ENCODE measurements at regions not wholly inside any gene's neighbourhood (a gene's known extent, or its start where the extent isn't known, plus 50 kb on each side); places are given as distances from the start of the nearest gene placed in this dataset.

GRCh38 chr9:29004988-29005387 is 1431.7 kb upstream of the C9orf72 start:
- no peaks in the 10 kb centered on the region for H3K79me1 ChIP-seq (ENCODE audit: low read depth, low read length)
- no peak overlapping the region for H2AFZ ChIP-seq (ENCODE audit: low read length)
- no peak for FAIRE-seq
- H3K56ac ChIP-seq (replicated peaks; ENCODE audit: insufficient read length, low read depth, low read length): no peak overlapping the region
- no peak overlapping the region for H4K91ac ChIP-seq (replicated peaks; ENCODE audit: insufficient read length, low read length)
- H2BK120ac ChIP-seq (replicated peaks; ENCODE audit: low read depth, low read length): no peak overlapping the region
- no peak overlapping the region for H2AK5ac ChIP-seq (ENCODE audit: low read depth, low read length)
- H2BK12ac ChIP-seq (ENCODE audit: low read depth, low read length): no peak overlapping the region
- H3K23ac ChIP-seq (ENCODE audit: insufficient read length): no peak overlapping the region
- H3K79me2 ChIP-seq (ENCODE audit: control insufficient read depth in 1 of 2, insufficient read depth in 2 of 2, low read length in 2 of 2): no peaks in the 10 kb centered on the region
- no peak overlapping the region for H3K4me3 ChIP-seq (ENCODE audit: extremely low read depth in 1 of 4, insufficient read depth in 2 of 4, low read depth in 3 of 4, low read length in 4 of 4)
- ChIA-PET CTCF (ENCODE audit: partially characterized antibody) (no interaction called here), POLR2A (ENCODE audit: partially characterized antibody) (no interaction called here)
- H3K14ac ChIP-seq (ENCODE audit: insufficient read length): no peak overlapping the region
- no peak for DNase-seq (ENCODE audit: low read depth in 1 of 2, low spot score in 2 of 2)
- no peak overlapping the region for H3K27ac ChIP-seq (ENCODE audit: low read depth, low read length)
- no peak overlapping the region for H3K9ac ChIP-seq (replicated peaks in 1 of 4; ENCODE audit: extremely low read depth in 1 of 4, low read depth in 3 of 4, low read length in 3 of 4)
- WGBS, 2 experiments (ENCODE audit: extremely low coverage in 1 of 2, insufficient coverage in 1 of 2, insufficient read length in 1 of 2, insufficient replicate concordance in 2 of 2, low coverage in 1 of 2, low lambda C conversion rate in 2 of 2, missing lambda C conversion rate in 1 of 2): 86% methylated on average over 1 of the region's 1 CpG; no CpG with 5 or more reads in 1 of the 2 experiments
- H3K9me3 ChIP-seq (ENCODE audit: insufficient read depth in 2 of 2, low read depth in 1 of 2, low read length in 1 of 2): no peaks in the 10 kb centered on the region
- H2BK15ac ChIP-seq (ENCODE audit: low read length): no peak overlapping the region
- H4K20me1 ChIP-seq (replicated peaks in 1 of 2; ENCODE audit: control insufficient read depth in 1 of 2, insufficient read depth in 2 of 2, low read length in 2 of 2): no peaks in the 10 kb centered on the region
- H2BK5ac ChIP-seq (ENCODE audit: low read depth, low read length): no peak overlapping the region
- H4K8ac ChIP-seq (ENCODE audit: extremely low read depth, insufficient read depth, low read length): no peak overlapping the region
- no peak overlapping the region for H3K4ac ChIP-seq (replicated peaks; ENCODE audit: insufficient read length, low read depth, low read length)
- no peaks in the 10 kb centered on the region for H3K27me3 ChIP-seq (replicated peaks in 1 of 4; ENCODE audit: control insufficient read depth in 3 of 4, extremely low read depth in 1 of 4, insufficient read depth in 3 of 4, low read length in 3 of 4)
- no peaks in the 10 kb centered on the region for H3K36me3 ChIP-seq (ENCODE audit: control insufficient read depth in 2 of 4, insufficient read depth in 4 of 4, low read length in 3 of 4)
- no peaks in the 10 kb centered on the region for H3K23me2 ChIP-seq (ENCODE audit: low read depth, low read length)
- no peak overlapping the region for H2BK20ac ChIP-seq (ENCODE audit: low read length)
- H3K4me1 ChIP-seq (replicated peaks in 1 of 4; ENCODE audit: control insufficient read depth in 3 of 4, insufficient read depth in 4 of 4, low read length in 3 of 4): no peaks in the 10 kb centered on the region
- no peak overlapping the region for H3K18ac ChIP-seq (ENCODE audit: extremely low read depth, low read length)
- no peak overlapping the region for H3K4me2 ChIP-seq (ENCODE audit: insufficient read depth in 1 of 2, low read depth in 2 of 2, low read length in 2 of 2)
- H4K5ac ChIP-seq (ENCODE audit: insufficient read length, low read depth, low read length): no peak overlapping the region
- TF ChIP-seq POLR2A (IDR thresholded peaks at IDR 0.05; ENCODE audit: control extremely low read depth in 1 of 2, low read depth in 2 of 2, low read length in 2 of 2) (no peak), CHD7 (IDR thresholded peaks at IDR 0.05; ENCODE audit: insufficient replicate concordance, low read length) (no peak)
